ENCODE measurements at regions not wholly inside any gene's neighbourhood (a gene's known extent, or its start where the extent isn't known, plus 50 kb on each side); places are given as distances from the start of the nearest gene placed in this dataset.

DNA sequence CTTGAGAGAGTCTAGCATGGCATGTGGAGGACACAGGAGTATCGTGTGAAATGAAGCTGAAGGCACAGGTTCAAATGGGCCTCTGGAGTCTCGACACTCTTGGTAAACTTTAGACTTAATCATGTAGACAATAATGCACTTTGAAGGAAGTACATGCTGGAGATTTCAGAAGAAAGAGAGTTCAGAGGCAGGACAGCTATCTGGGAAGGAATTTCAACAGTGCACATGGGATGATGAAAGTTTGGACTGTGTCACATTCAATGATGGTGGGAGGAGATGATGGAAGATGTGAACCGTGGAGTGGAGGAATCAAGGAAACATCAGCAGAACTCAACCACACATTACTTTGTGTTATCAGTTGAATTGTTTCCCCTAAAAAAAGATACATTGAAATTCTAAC is 88.6 kb upstream of the PAPPA start:
- DNase-seq = no peak

DNA sequence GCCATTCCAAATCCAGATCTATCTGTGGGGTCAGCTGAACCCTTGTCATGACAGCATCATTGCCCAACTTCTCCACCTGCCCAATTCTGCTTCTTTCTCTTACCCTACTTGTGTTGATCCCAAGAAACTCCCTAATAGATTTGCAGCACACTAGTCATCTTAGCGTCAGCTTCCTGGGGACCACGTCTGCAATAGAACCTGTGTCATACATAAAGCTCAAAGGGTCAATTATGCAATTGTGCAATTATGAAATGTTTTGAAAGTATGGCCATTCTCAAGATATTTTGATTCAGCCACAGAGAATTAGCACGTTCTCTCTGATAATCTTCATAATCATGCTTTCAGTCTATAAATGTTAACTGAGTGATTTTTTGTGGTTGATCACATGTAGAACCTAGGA is 87.4 kb upstream of the PAPPA start:
- DNase-seq = no peak

DNA sequence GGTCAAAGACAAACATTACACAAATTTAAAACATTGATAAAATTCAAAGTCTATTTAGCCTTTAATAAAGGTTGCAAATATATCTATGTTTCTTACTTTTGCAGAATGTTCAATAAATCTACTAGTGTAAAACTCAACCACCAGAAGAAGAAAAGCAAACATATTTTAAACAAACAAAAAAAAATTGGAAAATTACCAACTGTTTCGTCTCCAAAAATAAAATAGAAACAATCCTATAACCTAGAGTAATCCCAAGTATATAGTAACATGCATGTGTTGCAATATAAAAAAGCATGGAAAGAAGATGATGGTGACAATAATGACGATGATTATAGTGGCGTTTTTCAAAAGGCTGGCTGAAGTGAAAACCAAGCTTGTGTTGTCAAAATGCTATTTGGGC is 86.0 kb upstream of the PAPPA start:
- no peak for DNase-seq

DNA sequence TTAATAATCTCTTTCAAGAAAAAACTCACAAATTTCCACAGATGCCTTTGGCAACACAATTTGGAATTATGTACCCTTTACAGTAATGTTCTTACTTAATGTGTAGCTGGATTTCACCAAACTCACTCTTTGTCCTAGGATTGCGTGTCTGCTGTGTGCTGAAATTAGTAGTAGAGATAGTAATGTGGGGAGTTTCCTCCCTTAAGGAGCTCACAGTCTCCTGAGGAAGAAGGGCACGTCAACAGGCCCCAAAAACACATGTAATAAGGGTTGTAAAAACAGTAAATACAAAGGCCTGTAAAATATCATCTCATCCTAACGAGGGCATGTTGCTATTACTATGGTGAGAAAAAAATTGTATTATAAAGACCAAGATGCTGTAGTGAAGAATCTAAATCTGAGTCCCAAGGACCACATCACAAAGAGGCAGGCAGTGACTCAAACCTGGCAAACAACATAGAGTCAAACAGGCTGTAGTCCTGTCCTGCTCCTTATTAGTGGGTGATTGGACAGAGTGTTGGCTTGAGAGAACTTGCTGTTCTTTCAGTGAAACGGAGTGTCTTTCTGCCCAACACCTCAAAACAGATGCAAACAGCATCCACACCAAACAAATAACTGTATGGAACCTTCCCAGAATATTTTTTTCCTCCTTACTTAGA is 83.2 kb upstream of the PAPPA start:
- no peak for DNase-seq

DNA sequence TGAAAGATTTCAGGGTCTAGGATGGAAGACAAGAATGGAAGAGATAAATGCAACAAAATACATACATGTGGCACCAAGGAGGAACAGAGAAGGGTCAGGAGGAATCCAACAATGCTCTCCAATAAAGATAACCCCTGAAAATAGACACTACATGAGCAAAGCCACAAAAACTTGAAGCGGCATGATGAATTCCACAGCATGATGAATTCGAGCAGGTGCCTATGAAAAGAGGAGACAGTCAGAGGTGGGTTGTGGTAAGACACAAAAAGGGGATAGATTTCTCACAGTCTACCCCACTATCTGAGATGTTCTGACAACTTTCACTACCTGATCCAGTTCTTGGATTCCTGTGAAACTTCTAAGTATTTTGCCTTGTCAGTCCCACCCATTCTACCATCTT is 81.5 kb upstream of the PAPPA start:
- DNase-seq = no peak

DNA sequence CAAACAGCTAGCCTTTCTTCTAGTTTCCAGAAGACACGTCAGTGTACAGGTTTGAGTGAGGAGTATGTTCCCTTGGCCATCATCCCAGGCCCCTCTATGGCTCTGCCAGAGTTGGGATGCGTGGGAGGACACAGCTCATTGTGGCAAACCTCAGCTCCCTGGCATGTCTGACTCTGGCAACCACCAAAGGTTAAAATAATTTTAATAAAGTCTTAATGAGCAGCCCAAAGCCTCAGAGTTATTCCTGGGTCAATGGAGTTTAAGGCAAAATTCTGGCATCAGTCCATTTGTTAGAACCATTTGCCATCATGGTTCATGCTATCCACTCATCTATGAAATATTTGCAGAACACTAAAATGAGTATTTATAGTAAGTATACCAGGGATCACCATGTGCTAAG is 79.8 kb upstream of the PAPPA start:
- no peak for DNase-seq

DNA sequence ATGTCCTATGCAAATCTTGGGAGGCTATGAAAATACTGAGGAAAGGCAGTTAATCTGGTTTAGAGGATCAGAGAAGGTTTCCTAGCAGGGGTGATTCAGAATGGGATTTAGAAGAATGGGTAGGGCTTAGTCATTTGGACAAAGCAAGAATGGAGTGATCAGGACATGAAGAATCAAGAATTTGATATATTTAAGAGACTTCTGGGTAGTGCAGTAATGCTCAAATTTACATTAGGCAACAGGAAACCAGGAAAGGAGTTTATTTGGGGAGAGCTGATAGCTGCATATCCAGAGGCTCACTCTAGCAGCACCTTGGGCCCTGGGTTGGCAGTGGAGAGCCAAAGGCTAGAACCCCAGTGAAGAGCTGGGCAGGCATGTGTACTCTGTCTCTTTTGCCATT is 78.9 kb upstream of the PAPPA start:
- DNase-seq = no peak

DNA sequence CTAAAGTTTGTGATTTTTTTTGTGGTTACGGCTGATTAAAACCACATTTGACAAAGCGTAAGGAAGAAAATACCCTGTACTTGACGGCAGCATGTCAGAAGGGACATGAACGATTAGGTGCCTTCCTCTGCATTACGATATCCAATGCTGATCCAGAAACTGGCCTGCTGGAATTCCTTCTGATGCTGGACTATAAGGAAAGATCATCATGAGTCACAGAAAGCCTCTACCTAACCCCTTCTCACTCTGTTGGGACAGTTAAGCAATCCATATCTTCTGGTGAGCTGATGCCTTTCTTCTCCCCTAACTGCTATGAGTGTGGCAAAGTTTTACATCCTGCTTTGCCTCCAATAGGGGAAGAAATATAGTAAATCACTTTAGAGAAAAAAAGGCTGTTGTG is 78.4 kb upstream of the PAPPA start:
- no peak for DNase-seq

DNA sequence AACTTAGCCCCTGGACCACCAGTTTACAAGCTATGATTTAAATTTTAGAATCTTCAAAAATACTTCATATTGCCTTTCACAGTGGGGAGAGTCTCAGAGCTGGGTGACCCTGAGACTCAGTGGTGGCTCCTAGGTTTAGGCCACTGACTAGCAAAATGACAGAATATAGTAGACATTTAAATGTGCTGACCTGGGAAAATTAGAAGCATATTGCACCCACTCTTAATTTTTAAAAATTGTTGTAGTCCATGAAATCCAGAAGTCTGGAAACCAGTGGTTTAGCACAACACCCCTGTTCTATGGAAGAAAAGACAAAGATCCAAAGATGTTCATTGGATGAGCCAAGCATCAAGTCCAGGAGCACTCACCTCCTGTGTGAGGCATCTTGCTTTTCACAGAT is 75.0 kb upstream of the PAPPA start:
- no peak for DNase-seq

DNA sequence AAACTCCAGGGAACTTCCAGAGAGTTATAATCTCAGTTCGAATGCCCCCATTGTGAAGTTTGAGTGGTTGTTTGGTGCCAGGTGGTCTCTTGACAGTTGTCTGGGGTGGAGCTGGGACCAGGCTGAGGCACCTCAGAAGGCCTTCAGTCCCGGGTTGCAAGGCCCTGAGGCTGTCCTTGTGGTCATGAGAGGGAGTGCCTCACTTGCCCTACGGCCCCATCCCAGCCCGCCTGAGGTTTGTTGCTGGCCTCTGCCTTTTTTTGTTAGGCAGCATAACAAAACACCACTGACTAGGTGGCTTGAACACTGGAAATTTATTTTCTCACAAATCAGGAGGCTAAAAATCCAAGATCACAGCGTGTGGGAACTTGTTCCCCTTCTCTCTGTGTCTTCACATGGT is 73.0 kb upstream of the PAPPA start:
- no peak for DNase-seq

DNA sequence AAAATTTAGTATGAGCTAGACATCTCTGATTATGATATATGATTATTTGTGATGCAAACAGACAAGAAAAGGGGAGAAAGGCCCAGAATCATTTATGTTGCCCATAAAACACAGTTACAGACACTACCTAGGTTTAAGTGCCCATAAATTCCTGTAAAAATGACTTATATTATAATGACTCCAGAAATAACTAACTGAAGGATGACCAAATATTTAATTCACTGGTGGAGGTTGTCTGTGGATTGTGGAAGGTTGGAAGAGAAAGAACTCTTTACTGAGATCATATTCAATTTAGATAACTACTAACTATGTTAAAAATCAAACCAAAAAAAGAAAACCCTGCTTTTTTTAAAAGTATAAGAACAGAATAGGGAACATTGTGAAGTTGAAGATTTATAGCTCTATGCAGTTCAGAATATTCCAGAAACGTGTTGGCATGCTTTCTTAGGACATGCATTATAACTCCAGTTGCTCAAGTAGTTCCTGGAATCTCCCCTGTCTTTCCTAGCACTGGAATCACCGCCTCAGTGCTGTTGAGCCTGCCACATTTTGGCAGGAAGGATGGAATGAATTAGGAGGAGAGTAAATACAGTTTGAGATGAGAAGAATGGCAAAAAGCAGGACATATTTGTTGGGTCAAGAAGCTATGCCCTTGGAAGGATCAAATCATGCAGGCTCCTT is 72.0 kb upstream of the PAPPA start:
- no peak for DNase-seq

DNA sequence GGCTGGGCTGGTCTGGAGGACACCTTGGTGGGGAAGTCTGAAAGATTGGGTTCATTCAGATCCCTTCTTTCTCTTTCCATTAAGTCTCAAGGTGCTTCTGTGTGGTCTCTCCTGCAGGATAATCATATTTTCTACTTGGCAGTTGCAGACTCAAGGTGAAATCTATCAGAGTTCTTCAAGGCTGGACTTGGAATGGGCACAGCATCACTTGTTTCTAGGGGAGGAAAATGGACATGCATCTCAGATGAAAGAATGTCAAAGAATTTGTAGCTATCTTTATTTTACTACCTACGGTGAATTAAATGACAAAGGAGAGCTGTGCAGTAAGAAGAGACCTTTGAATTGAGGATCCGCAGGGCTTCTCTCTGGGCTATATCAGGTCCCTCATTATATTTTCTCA is 69.8 kb upstream of the PAPPA start:
- no peak for DNase-seq

DNA sequence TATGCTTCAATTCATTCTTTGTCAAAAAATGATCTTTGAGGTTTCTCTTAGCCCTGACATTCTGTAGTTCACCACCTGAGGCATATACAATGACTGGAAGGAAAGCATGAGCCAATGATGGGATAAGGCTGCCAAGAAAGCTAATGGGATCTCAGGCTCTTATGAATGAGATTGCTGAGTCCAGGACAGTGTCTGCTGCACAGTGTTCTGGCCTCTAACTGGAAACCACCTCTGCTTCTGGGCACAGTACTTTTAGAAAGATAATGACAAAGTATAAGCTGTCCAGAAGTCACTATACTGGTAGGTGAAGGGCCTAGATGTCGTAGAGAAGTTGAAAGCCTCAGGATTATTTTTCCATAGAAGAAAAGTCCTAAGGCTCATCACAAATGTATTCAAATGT is 69.1 kb upstream of the PAPPA start:
- DNase-seq = no peak

DNA sequence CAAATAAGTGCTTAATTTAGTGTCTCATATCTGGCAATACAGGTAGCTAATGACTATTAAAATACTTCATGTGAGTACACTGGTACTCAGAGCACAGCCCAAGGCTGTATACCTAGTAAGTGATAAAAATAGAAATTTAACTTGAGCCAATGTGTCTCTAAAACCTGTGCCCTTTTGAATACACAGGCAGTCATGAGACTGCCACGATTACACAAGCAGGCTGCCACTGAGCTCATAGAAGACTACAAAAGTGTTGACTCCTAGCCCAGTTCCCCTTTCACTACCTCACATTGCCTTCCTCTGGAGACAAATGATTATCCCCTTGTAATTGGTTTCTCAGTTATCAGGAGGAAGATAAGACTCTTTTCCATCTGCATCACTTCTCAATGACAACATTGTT is 66.3 kb upstream of the PAPPA start:
- DNase-seq = no peak

DNA sequence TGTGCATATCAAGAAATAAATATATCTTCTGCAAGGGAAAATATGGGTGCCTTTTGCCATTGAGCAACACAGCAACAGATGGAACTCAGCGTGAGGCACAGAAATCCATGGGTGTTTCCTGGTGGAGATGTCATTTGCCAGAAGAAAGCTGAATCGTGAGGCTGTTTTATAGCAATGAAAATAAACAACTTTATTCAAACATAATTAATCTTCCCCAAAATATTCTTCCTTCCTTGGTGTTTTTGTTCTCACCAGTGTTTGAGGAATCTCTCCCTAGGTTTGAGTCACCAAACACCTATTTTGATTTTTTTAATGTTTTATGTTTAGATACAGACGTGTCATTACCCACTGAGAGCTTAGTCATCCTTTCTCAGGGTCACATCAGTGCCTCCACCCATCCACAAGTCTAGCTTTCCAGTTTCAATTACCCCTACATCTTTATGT is 65.8 kb upstream of the PAPPA start:
- no peak for DNase-seq

DNA sequence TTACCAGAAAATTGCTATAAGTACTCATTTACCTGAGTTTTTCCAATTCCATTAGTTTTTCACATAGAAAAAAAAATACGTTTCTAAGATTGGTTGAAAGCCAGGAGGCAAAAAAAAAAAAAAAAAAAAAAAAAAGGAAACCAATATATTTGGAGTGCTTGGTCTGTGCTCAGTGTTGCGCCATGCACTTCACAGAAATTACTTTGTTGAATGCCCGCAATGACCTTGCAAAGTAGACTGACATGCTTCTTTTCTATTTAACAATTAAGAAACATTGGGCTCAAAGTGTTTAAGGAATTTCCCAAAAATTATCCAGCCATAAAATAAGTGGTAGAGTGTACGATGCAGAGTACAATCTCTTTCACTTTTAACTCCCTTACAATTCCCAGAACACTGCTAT is 65.2 kb upstream of the PAPPA start:
- DNase-seq = no peak

DNA sequence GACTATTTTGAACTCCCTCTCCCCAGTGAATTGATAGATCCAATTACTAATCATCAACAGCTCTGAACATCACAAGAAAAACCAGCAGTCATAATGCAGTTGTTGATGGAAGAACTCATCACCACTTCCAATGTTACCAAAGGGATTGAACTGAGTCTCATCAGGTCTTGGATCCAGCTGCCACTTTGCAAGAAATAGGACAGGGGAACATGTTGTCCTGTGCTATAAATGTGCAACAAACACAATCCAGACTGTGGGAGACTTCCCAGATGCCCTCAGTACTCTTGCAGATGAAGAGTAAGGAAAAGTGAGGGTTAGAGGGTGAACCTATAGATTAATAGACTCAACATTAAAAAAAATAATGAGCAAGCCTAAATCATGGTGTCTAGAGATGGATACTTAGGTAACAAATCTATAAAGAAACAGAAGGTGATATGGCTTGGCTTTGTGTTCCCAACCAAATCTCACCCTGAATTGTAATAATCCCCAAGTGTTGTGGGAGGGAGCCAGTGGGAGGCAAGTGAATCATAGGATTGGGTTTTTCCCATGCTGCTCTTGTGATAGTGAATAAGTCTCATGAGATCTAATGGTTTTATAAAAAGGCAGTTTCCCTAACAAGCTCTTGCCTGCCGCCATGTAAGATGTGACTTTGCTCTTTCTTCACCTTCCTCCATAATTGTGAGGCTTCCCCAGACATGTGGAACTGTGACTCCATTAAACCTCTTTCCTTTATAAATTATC is 63.4 kb upstream of the PAPPA start:
- no peak for DNase-seq

DNA sequence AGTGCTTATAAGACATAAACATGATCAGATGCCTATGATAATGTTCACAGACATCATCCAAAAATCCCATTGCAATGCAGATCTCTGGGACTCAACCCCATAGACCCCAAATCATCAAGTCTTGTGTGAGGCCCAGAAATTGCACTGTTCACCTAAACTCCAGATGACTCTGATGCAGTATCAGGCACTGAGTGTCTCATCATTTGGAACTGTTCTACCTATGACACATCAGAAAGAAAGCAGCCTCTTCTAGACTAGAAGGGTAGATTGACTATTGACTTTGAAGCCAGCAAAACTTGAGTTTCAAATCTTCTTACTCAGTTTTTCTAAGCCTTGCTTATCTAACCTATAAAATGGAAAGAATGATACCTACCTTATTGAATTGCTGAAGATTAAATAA is 58.7 kb upstream of the PAPPA start:
- no peak for DNase-seq

DNA sequence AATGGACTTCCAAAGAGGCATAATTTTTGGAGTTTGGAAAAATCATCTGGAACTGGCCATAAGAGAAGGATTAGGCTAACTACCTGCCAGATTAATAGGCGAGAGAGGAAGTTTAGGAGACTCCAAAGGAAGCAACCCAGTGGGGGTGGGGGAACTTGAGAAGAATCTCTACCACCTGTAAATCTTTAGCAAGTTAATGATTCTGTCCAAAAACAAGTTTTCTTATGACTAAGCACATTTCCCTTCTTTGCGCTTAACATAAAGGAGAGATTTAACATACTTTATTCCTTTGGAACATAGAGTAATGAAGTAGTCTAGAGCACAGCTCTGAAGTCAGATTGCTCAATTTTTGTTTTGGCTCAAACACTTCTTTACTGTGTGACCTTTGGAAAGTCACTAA is 58.2 kb upstream of the PAPPA start:
- no peak for DNase-seq

DNA sequence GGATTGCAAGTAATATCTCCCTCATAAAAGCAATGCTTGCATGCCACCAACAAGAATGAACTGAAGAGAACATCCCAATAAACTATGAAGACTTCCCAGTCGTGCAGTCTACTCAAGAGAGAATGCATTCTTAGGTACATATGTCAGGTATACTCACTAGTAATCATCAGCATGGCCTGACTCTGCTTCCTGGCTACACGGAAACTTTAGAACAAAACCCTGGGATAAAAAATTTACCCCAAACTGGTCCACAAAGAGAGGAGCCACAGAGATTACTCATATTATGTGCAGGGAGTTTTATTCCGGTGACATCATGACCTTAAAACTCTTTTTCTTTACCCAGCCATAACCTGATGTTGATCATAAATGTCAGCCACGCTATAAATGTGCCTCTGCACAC is 57.5 kb upstream of the PAPPA start:
- no peak for DNase-seq

DNA sequence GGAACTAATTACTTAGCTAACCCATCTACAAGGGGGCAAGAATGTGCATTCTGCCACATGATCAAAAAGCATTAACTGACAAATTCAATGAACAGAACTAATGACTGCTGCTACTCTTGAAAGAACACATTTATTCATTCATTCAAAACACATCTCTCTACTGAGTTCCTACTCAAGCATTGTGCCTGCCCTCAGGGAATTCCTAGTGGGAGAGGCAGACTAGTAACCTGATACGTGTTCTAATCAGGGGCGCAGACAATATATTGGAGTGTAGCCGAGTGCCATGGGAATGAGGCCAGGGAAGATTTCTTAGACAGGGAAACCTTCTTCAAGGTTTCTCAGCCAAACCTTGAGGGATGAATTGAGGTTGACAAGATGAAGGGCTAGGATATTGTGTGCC is 56.7 kb upstream of the PAPPA start:
- no peak for DNase-seq

DNA sequence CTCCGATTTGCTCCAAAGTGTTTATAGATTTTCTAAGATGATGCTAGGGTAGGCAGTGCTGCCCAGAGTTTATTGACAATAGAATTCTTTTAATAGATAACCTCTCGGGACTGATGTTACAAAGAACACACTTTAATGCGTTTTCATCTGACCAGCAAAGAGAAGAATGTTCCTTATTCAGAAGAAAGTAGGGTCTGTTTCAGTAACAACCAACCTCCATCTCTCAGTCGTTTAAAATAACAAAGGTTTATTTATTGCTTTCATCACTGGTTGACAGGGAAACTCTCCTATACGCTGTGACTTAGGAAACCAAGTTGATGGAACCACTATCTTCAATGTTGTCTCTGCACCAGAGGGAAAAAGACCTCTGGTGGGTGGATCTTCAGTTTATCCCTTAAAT is 55.1 kb upstream of the PAPPA start:
- no peak for DNase-seq

DNA sequence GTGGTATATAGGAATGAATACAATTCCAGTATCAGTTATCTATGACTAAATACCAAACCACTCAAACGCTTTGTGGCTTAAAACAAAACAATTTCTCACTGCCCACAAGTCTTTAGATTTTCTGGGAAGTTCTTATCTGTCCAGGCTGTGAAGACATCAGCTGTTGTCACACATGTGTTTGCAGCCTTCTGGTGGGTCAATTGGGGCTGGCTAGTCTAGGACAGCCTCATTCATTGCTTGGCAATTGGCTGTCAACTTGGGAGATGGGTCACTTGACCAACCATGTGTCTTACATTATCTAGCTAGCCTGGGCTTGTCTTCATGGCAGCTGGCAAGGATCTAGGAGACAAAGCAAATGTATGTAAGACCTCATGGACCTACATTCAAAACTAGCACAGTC is 53.8 kb upstream of the PAPPA start:
- DNase-seq = no peak

DNA sequence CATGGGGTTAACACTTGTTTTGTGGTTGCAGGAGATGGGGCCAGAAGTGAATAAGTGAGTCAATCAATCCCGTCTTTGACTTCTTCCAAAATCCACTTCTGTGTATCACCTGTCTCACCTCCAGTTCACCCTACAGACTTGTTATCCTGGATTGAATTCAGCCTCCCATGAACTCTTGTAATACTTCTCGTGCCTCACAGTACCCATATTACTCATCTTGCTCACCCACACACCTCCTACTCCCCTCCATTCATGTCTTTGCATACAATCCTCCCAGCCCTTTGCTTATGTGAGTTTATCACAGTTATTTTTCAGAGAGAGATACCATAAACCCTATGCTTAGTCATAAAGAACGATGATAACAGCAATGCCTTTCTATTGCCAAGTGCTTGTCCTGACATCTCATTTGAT is 52.9 kb upstream of the PAPPA start:
- no peak for DNase-seq

DNA sequence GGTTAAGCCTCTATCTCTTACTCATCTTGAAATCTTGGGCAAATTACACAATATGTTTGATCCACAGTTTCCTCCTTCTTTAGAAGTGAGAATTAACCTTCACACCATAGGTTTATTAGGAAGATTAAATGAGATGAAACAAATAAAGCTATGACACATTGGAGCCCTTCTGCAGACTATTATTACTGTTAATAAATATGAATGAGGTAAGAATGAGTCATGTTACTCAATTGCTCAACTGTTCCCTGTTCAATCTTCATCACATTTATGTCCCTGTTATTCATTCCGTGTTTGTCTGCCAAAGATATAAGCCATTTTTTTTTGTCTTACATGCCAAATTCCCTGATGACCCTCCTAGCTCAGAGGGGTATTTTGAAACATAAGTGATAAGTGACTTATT is 52.1 kb upstream of the PAPPA start:
- DNase-seq = no peak
